ENCODE measurements at regions not wholly inside any gene's neighbourhood (a gene's known extent, or its start where the extent isn't known, plus 50 kb on each side); places are given as distances from the start of the nearest gene placed in this dataset.

DNA sequence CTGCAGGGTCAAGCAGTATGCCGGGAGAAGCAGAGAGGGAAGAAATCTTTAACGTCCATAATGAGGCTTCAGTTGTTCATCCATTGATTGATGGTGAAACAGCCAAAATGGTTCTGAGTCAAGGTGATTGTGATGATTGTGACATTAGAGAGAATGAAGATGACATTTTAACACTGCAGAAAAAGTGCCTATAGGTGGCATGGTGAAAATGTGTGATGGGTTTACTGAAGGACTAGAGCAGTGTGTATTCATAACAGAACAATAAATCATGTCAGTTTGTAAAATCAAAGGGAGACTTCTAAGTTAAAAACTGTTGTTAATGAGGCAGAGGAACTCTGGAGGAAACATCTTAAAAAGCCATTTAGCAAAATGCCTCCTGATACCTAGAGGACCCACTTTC lies 57.7 kb upstream of the CAND1 start:
- DNase-seq (ENCODE audit: insufficient read length, low spot score) (no peak), FAIRE-seq (no peak)
- TF ChIP-seq SPI1 (IDR thresholded peaks at IDR 0.05; ENCODE audit: low read depth, low read length) (no peak), POLR2A (IDR thresholded peaks at IDR 0.05; ENCODE audit: low read depth, low read length) (no peak), TAF1 (IDR thresholded peaks at IDR 0.05; ENCODE audit: low read depth, low read length) (no peak), PAX5 (IDR thresholded peaks at IDR 0.05; ENCODE audit: insufficient read depth, low read length, severe bottlenecking) (no peak), POU2F2 (IDR thresholded peaks at IDR 0.05; ENCODE audit: low read depth, low read length) (no peak), POLR2AphosphoS5 (IDR thresholded peaks at IDR 0.05; ENCODE audit: low read depth, low read length) (no peak)

DNA sequence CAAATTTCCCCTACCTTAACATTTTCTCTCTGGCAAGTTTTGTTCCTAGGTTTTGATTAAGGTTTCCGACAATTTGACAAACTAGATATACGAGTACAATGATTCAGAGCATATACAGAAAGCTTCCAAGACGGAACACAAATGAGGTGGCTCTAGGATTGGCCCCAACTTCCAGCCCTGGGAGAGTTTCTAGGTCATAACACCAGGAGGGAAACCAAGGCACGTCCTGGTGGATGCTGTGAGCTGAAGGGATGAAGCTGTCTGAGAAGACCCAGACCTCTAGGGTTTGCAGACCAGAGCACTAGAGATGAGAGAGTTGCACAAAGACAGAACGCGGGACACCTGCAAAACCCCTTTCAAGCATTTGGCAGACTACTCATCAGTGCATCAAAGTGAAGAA lies 51.5 kb upstream of the CAND1 start:
- TF ChIP-seq PAX5 (IDR thresholded peaks at IDR 0.05; ENCODE audit: insufficient read depth, low read length, severe bottlenecking): no peak
- no peak for TF ChIP-seq POLR2A (IDR thresholded peaks at IDR 0.05; ENCODE audit: low read depth, low read length)
- no peak for TF ChIP-seq SPI1 (IDR thresholded peaks at IDR 0.05; ENCODE audit: low read depth, low read length)
- TF ChIP-seq POU2F2 (IDR thresholded peaks at IDR 0.05; ENCODE audit: low read depth, low read length): no peak
- no peak for TF ChIP-seq POLR2AphosphoS5 (IDR thresholded peaks at IDR 0.05; ENCODE audit: low read depth, low read length)
- DNase-seq (ENCODE audit: insufficient read length, low spot score) (no peak), FAIRE-seq (no peak)

Measured in GM12891 (cell line).